Lung (tissue), 11 donors: ENCODE measurements at regions not wholly inside any gene's neighbourhood (a gene's known extent, or its start where the extent isn't known, plus 50 kb on each side); places are given as distances from the start of the nearest gene placed in this dataset.

Experiments
- ATAC-seq: fragments of 200-7000 bp; cut with Tn5 transposase; one replicate; pipeline ENCODE4 v1.9.1; 2020; ENCODE audit warnings: moderate number of reproducible peaks; ENCODE audit not compliant: insufficient read depth, low FRiP score
- DNase-seq, 3 donors: peaks; one replicate each; pipeline ENCODE4 v3.0.0-alpha.2; 2013 to 2017
- H3K27ac ChIP-seq, 2 donors: one replicate each; pipeline ENCODE4 v1.5.1; 2013; ENCODE audit warnings: mild to moderate bottlenecking in 2 of 2, moderate library complexity in 2 of 2, control low read depth in 1 of 2, inconsistent platforms in 1 of 2, low read depth in 1 of 2, low read length in 1 of 2
- H3K27me3 ChIP-seq, 3 donors: one replicate each; pipeline ENCODE4 v1.5.1; 2013; ENCODE audit warnings: low read length in 2 of 3; ENCODE audit not compliant: control insufficient read depth in 3 of 3, insufficient read depth in 3 of 3
- H3K36me3 ChIP-seq, 4 donors: one replicate each; pipeline ENCODE4 v1.5.1; 2013; ENCODE audit warnings: low read length in 4 of 4, mild to moderate bottlenecking in 1 of 4, moderate library complexity in 1 of 4; ENCODE audit not compliant: control insufficient read depth in 4 of 4, insufficient read depth in 4 of 4
- H3K4me1 ChIP-seq, 5 donors: one replicate each; pipeline ENCODE4 v1.5.1; 2013; ENCODE audit warnings: low read length in 5 of 5, mild to moderate bottlenecking in 2 of 5, moderate library complexity in 1 of 5; ENCODE audit not compliant: control insufficient read depth in 5 of 5, insufficient read depth in 5 of 5
- H3K4me3 ChIP-seq: one replicate; pipeline ENCODE4 v1.5.1; 2013; ENCODE audit warnings: mild to moderate bottlenecking, control low read depth, moderate library complexity
- H3K9ac ChIP-seq, 2 donors: one replicate each; pipeline ENCODE4 v1.5.1; 2013; ENCODE audit warnings: low read length in 2 of 2, control low read depth in 1 of 2; ENCODE audit not compliant: insufficient read depth in 1 of 2
- H3K9me3 ChIP-seq, 4 donors: one replicate each; pipeline ENCODE4 v1.5.1; 2013; ENCODE audit warnings: low read length in 3 of 4, mild to moderate bottlenecking in 1 of 4, moderate library complexity in 1 of 4; ENCODE audit not compliant: control insufficient read depth in 4 of 4, insufficient read depth in 3 of 4
- WGBS, 2 donors: extraction: QIAGEN DNeasy Blood & Tissue Kit; methylation state at CpG; one replicate each; pipeline ENCODE4 v1.1.7; 2013; 5-methylcytosine and 5-hydroxymethylcytosine counted together
- TF ChIP-seq, protein P1 (sequence below): IDR thresholded peaks from 2 replicates; pipeline ENCODE4 v1.5.1; 2012; ENCODE audit warnings: mild to moderate bottlenecking; ENCODE audit errors: control extremely low read depth, extremely low read depth
- donor health status: control.
- donor health status: control.
- donor health status: Bipolar disorder and iron deficiency.
- donor health status: healthy.
- donor health status: DM: yes; HTN: yes; CAD: no.

DNA sequence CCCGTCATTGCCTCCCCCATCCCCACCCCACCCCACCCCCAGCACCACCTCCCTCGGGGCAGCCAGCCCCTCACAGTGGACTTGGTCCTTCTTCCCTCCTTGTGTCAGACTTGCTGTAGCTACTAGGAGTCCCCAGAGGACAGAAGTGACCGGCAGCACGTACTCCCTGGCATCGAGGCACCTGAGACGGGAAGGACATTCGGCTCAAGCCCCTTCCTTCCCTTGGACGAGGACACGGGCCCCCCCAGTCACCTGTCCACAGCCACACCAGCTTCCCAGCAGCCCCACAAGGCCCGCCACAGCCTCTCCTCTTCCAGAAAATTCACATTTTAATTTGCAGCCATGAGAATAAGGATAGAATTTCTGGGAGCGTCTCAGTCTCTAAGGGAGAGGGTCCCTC, 267.8 kb upstream of the SHH start:
- Histone ChIP-seq H3K9ac (no peak overlapping the region), H3K27ac (no peak overlapping the region), H3K9me3 (peaks cover 0 to 2% (median 0%) of the 10 kb centered on the region in 4 donors), H3K4me1 (no peaks in the 10 kb centered on the region), H3K4me3 (no peak overlapping the region), H3K36me3 (no peaks in the 10 kb centered on the region), H3K27me3 (no peaks in the 10 kb centered on the region)
- ATAC-seq (no peak), DNase-seq (no peak)
- TF ChIP-seq, protein P1, sequence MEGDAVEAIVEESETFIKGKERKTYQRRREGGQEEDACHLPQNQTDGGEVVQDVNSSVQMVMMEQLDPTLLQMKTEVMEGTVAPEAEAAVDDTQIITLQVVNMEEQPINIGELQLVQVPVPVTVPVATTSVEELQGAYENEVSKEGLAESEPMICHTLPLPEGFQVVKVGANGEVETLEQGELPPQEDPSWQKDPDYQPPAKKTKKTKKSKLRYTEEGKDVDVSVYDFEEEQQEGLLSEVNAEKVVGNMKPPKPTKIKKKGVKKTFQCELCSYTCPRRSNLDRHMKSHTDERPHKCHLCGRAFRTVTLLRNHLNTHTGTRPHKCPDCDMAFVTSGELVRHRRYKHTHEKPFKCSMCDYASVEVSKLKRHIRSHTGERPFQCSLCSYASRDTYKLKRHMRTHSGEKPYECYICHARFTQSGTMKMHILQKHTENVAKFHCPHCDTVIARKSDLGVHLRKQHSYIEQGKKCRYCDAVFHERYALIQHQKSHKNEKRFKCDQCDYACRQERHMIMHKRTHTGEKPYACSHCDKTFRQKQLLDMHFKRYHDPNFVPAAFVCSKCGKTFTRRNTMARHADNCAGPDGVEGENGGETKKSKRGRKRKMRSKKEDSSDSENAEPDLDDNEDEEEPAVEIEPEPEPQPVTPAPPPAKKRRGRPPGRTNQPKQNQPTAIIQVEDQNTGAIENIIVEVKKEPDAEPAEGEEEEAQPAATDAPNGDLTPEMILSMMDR: no peak
- 85 to 90% methylated on average over 8 to 11 of the region's 11 CpGs for WGBS, 2 donors

DNA sequence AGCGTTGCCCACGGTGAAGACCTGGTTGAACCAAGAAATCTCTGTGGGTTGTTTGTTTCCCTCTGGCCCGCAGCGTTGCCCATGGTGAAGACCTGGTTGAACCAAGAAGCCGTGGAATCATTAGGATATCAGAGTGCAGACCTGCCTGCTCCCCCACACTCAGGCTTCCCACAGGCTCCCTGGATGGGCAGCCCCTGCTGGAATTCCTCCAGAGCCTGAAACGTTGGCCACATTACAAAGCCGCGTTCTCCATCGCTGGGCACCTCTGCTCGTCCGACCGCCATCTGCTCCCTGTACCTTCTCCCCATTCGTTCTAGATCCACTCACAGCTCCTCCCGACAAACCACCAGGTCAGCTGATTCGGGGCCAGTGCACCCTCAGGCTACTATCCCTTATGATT, 266.9 kb upstream of the SHH start:
- ATAC-seq (no peak), DNase-seq (no peak)
- whole genome bisulfite sequencing, 2 donors: 86% methylated on average over 15 of the region's 15 CpGs

DNA sequence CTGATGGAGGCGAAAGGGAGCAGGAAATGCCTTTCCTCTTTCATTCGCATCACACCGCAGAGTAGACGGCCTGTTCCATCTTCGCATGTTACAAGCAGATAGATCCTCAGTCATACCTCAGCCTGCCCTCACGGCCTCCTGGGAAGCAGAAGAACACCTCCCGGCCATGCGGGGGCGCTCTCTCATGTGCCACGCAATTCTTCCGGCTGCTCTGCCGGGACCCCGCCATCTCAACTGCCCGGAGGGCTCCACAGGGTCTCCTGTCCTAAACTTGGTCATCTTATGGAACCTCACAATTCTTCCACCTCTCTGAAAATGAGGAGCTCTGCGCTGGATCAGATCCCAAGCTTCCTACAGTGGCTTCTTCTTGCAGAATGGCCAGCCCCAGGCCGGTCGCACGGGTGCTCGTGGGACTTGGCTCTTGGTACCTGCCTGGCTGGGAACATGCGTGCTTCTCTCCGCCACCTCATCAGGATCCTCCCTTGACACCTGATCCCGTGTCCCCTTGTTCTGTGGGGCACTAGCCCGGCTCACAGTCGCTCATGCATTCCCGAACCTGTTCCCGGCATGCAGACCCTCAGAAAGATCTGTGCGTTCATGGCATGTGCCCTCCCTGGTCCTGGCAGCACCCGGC, 262.8 kb upstream of the SHH start:
- no peaks in the 10 kb centered on the region for H3K27me3 ChIP-seq
- no peak for ATAC-seq
- H3K9me3 ChIP-seq: peaks cover 0 to 2% (median 0%) of the 10 kb centered on the region in 4 donors
- H3K27ac ChIP-seq: no peak overlapping the region
- no peaks in the 10 kb centered on the region for H3K4me1 ChIP-seq
- 92% methylated on average over 28 of the region's 28 CpGs for WGBS, 2 donors
- H3K36me3 ChIP-seq: no peaks in the 10 kb centered on the region
- TF ChIP-seq, protein P1: no peak
- no peak for DNase-seq
- no peak overlapping the region for H3K4me3 ChIP-seq
- no peak overlapping the region for H3K9ac ChIP-seq

More for the DNA sequence above, 266.9 kb upstream of the SHH start:
- Histone ChIP-seq H3K4me3 (no peak overlapping the region), H3K36me3 (no peaks in the 10 kb centered on the region), H3K9ac (no peak overlapping the region), H3K27ac (no peak overlapping the region), H3K27me3 (no peaks in the 10 kb centered on the region), H3K9me3 (peaks cover 0 to 2% (median 0%) of the 10 kb centered on the region in 4 donors), H3K4me1 (no peaks in the 10 kb centered on the region)
- TF ChIP-seq, protein P1: no peak

DNA sequence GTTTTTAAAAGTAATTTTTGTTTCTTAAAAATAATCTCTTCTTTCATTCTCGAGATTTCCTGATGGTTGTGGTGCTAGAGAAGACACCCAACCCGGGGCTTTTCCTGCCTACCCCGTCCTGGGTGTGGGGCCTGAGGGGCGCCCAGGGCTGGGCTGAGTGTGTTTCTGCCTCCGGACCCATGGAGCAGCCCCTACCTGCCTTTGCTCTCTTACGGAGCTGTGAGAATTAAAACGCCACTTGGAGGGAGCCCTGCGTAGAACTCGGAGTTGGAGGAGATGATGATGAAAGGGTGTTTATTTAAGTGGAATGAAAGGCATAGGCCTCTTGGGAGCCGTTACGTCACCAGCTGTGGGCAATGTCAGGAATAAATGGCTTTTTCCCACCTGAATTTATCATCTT, 261.8 kb upstream of the SHH start:
- WGBS, 2 donors: 62 to 84% methylated on average over 11 of the region's 11 CpGs
- Histone ChIP-seq H3K27me3 (no peaks in the 10 kb centered on the region), H3K4me3 (no peak overlapping the region), H3K36me3 (no peaks in the 10 kb centered on the region), H3K27ac (no peak overlapping the region), H3K9ac (no peak overlapping the region), H3K9me3 (peaks cover 0 to 1% (median 0%) of the 10 kb centered on the region in 4 donors), H3K4me1 (no peaks in the 10 kb centered on the region)
- ATAC-seq: no peak
- no peak for DNase-seq
- TF ChIP-seq, protein P1: no peak
